GM12872 (cell line): ENCODE measurements at regions not wholly inside any gene's neighbourhood (a gene's known extent, or its start where the extent isn't known, plus 50 kb on each side); places are given as distances from the start of the nearest gene placed in this dataset.

Experiments used
- TF ChIP-seq, protein P1 (sequence below): IDR thresholded peaks from 3 replicates; pipeline ENCODE4 v1.5.1; 2011; ENCODE audit warnings: low read depth, mild to moderate bottlenecking, low read length, moderate library complexity; ENCODE audit not compliant: insufficient read depth

DNA sequence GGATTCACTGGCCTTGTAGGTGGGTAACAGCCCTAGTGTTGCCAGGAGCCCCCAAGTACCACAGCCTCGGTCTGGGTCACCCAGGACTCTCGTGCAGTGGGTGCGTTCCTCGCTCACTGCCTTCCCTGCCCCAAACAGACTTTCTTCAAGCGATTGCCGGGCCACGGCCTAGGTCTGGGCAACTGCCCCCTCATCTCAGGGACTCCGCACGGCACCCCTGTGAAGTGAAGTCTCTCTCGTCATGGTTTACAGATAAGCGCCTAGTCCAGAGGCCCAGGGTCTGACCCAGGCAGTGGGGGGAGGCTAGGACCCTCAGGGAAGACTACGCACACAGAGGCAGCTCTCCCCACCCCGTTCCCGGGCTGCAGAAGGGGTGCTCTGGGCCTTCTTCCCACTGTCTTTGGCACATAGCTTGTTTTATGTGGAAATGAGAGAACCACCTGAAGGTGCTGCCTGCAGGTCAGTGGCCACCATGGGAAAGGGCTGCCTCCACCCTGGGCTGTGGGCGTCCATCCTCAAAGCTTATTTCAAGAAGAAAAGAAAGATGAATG is 220.8 kb downstream of the ERMARD start:
- TF ChIP-seq, protein P1, sequence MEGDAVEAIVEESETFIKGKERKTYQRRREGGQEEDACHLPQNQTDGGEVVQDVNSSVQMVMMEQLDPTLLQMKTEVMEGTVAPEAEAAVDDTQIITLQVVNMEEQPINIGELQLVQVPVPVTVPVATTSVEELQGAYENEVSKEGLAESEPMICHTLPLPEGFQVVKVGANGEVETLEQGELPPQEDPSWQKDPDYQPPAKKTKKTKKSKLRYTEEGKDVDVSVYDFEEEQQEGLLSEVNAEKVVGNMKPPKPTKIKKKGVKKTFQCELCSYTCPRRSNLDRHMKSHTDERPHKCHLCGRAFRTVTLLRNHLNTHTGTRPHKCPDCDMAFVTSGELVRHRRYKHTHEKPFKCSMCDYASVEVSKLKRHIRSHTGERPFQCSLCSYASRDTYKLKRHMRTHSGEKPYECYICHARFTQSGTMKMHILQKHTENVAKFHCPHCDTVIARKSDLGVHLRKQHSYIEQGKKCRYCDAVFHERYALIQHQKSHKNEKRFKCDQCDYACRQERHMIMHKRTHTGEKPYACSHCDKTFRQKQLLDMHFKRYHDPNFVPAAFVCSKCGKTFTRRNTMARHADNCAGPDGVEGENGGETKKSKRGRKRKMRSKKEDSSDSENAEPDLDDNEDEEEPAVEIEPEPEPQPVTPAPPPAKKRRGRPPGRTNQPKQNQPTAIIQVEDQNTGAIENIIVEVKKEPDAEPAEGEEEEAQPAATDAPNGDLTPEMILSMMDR = no peak

DNA sequence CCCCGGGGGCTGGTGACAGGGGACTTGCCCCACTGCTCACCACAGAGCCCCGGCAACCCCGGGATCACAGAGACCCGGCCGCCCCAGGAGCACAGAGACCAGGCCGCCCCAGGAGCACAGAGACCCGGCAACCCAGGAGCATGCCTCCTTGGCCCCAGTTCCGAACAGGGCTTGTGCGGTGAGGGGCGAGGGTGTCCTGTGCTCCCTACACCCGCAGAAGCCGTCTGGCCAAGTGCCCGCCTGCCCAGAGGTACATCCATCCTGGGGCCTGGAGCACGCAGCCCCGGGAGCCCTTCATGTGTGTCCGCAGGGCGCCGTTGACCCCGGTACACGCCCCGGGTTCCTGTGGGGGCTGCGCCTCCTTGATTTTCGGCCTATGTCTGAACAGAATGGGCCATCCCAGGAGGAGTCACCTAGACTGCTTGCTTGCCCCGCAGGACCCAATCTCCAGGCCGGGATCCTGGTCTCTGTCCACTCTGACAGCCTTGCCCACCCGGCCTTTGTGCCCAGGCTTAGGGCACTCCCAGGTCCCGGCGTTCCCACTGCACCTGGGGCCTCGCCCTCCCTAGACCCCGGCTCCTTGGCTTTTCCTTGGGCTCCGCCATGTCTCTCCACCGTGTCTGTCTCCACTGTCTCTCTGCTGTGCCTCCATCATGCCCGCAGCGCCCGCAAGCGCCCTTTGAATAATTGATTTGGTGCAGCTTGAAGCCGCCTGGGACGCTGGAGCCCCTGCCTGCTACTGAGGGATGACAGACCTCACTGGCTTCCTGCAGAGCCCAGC is 219.8 kb downstream of the ERMARD start:
- TF ChIP-seq, protein P1 = no peak

DNA sequence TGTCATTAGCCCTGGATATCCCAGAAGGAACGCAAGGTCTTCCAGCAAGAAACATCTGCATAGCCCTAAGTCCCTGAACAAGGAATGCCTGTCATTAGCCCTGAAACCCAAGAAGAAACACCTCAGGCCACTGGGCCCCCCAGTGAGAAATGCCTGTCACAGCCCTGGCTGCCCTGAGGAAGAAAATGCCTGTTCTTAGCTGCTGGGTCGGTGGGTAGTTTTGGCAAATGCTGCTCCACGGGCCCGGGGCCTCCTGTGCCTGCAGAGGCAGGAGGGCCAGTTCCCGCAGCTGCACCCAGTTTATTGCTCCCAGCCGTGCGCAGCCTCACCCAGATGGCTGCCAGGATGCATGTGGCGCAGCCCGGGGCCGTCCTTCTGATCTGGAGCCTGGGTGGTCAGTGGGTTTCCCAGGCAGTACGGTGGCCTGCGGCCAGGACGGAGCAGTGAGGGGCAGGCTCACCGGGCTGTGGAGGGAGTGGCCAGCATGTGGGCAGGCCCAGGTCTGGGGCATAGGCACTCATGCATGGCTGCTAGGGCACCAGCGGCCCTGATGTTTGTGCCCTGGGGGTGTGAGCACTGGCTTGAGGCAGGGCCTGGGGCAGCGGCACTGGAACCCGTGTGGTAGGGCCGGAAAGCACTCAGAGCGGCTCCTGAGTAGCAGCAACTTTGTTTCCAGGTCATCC is 219.0 kb downstream of the ERMARD start:
- TF ChIP-seq, protein P1 = no peak

DNA sequence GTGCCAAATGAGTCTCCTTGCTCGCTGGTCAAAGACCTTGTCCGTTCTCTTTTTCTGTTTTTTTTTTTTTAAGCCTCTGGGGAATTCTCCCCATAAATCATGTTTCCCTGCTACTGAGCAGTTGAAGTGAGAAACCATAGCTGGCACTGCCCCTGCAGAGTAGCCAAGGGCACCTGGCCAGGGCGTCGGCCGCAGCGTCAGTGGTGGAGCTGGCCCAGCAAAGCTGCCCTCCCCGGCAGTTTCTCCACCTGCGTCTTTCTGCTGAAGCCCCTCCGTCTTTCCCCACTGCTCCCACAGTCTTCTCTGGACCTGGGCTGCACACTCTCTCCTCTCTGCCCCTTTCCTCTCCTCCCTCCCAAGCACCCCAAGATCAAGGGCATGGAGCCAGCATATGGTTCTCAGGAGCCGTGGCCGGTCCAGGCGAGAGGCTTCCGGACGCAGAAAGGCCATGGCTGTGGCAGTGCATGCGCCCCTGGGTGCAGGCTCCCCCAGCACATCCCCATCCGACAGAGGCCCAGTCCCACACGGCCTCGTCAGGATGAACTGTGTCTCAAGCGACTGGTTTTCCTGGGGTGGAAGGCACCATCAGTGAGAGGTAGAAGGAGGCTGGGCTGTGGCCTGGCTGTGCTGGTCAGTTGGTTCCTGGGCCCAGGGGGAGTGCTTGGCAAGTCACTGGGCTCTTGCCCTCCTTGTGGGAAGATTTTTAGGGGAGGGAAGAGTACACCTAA is 218.1 kb downstream of the ERMARD start:
- TF ChIP-seq, protein P1 = no peak

DNA sequence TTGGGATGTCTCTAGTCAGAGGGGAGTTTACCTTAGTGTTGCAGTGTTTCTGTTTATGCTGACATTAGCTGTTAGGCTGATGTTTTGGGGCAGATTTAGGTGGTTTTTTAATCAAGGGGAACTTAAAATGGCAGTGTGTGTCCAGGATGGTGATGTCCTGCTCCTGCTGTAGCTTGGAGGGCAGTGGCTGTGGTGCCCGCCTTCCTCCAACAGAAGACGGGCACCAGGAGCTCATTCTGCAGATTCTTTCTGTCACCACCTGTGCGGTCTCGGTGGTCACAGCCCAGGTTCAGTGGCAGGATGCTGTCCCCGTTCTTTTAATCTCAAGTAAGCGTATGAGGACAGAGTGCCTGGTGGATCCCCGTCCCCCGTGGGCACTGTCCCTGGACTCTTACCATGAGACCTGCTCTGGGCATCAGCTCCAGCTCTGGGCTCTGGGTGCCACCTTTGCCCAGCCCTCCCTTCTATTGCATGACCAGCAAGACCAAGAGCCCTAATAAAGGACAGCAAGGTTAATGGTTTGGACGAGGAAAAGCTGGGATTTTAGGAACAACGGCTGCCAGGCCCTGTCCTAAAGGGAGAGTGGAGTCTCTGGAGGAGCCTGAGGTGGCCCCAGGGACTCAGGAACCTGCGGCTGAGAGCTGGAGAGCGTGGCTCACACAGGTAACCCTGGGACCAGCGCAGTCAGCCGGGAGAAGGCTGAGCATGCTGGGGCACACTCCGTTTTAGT is 217.3 kb downstream of the ERMARD start:
- TF ChIP-seq, protein P1 = no peak

DNA sequence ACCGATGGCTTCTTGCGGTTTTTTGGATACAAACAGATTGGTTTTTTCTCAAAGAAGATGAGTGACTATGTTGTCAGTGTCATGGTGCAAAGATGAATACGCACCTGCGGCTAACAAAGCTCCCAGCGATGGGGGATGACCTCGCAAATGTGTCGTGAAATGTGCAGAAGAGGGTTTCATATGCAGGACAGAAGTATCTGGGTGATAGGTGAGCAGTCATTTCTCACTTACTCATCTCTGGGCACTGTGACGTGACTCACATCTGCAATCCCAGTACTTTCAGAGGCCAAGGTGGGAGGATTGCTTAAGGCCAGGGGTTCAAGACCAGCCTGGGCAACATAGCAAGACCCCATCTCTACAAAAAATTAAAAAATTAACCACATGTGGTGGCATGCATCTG is 216.3 kb downstream of the ERMARD start:
- TF ChIP-seq, protein P1 = no peak
